ENCODE measurements at regions not wholly inside any gene's neighbourhood (a gene's known extent, or its start where the extent isn't known, plus 50 kb on each side); places are given as distances from the start of the nearest gene placed in this dataset.

- H3K27me3 ChIP-seq = no peaks in the 10 kb centered on the region
- no peaks in the 10 kb centered on the region for H3K36me3 ChIP-seq
- H3K4me3 ChIP-seq = no peak overlapping the region
- DNase-seq (ENCODE audit: low spot score) = no peak
- TF ChIP-seq CTCF (IDR thresholded peaks at IDR 0.05) = no peak
- H3K9me3 ChIP-seq = no peaks in the 10 kb centered on the region
- no peak overlapping the region for H3K27ac ChIP-seq
- H3K4me1 ChIP-seq = no peaks in the 10 kb centered on the region
Measured at GRCh38 chr3:74542441-74542840, 72.0 kb downstream of the CNTN3 start.

- H3K9me3 ChIP-seq = no peaks in the 10 kb centered on the region
- no peak overlapping the region for H3K4me3 ChIP-seq
- H3K36me3 ChIP-seq = no peaks in the 10 kb centered on the region
- DNase-seq (ENCODE audit: low spot score) = no peak
- no peaks in the 10 kb centered on the region for H3K27me3 ChIP-seq
- TF ChIP-seq CTCF (IDR thresholded peaks at IDR 0.05) = no peak
- H3K4me1 ChIP-seq = no peaks in the 10 kb centered on the region
- no peak overlapping the region for H3K27ac ChIP-seq
Measured at GRCh38 chr3:74539876-74540275, 74.6 kb downstream of the CNTN3 start.

GRCh38 chr3:74538669-74539068 lies 75.8 kb downstream of the CNTN3 start:
- H3K9me3 ChIP-seq = no peaks in the 10 kb centered on the region
- no peaks in the 10 kb centered on the region for H3K4me1 ChIP-seq
- no peaks in the 10 kb centered on the region for H3K36me3 ChIP-seq
- H3K4me3 ChIP-seq = no peak overlapping the region
- H3K27me3 ChIP-seq = no peaks in the 10 kb centered on the region
- no peak for TF ChIP-seq CTCF (IDR thresholded peaks at IDR 0.05)
- no peak for DNase-seq (ENCODE audit: low spot score)
- no peak overlapping the region for H3K27ac ChIP-seq

GRCh38 chr3:74537857-74538256 lies 76.6 kb downstream of the CNTN3 start:
- Histone ChIP-seq H3K27me3 (no peaks in the 10 kb centered on the region), H3K9me3 (no peaks in the 10 kb centered on the region), H3K27ac (no peak overlapping the region), H3K36me3 (no peaks in the 10 kb centered on the region), H3K4me1 (no peaks in the 10 kb centered on the region), H3K4me3 (no peak overlapping the region)
- no peak for TF ChIP-seq CTCF (IDR thresholded peaks at IDR 0.05)
- DNase-seq (ENCODE audit: low spot score) = no peak

- H3K4me1 ChIP-seq = no peaks in the 10 kb centered on the region
- TF ChIP-seq CTCF (IDR thresholded peaks at IDR 0.05) = no peak
- no peaks in the 10 kb centered on the region for H3K9me3 ChIP-seq
- no peak overlapping the region for H3K4me3 ChIP-seq
- H3K36me3 ChIP-seq = no peaks in the 10 kb centered on the region
- no peak overlapping the region for H3K27ac ChIP-seq
- no peak for DNase-seq (ENCODE audit: low spot score)
- H3K27me3 ChIP-seq = no peaks in the 10 kb centered on the region
Measured at GRCh38 chr3:74537164-74537563, 77.3 kb downstream of the CNTN3 start.

GRCh38 chr3:74535281-74535680 lies 79.2 kb downstream of the CNTN3 start:
- Histone ChIP-seq H3K27ac (no peak overlapping the region), H3K36me3 (no peaks in the 10 kb centered on the region), H3K4me3 (no peak overlapping the region), H3K27me3 (no peaks in the 10 kb centered on the region), H3K4me1 (no peaks in the 10 kb centered on the region), H3K9me3 (no peaks in the 10 kb centered on the region)
- no peak for DNase-seq (ENCODE audit: low spot score)
- no peak for TF ChIP-seq CTCF (IDR thresholded peaks at IDR 0.05)
